GM10248 (cell line): ENCODE measurements at regions not wholly inside any gene's neighbourhood (a gene's known extent, or its start where the extent isn't known, plus 50 kb on each side); places are given as distances from the start of the nearest gene placed in this dataset.

ENCODE experiments used
- CTCF ChIA-PET: fragments of 300-600 bp; sonication (Branson Sonifier 250); formaldehyde crosslinking; extraction: SDS; loops from one replicate; lab custom pipeline; 2021; ENCODE audit warnings: antibody characterized with exemption; lab: Yijun Ruan, JAX
- POLR2A ChIA-PET: fragments of 350-650 bp; sonication (Branson Sonifier 250); formaldehyde crosslinking; extraction: SDS; loops from one replicate; lab custom pipeline; 2020; ENCODE audit warnings: antibody characterized with exemption; lab: Yijun Ruan, JAX
- DNase-seq: peaks from one replicate; pipeline ENCODE4 v3.0.0; 2012; ENCODE audit errors: extremely low spot score
- CTCF ChIP-seq: IDR thresholded peaks from 2 replicates; pipeline ENCODE4 v1.5.1; 2012; ENCODE audit warnings: mild to moderate bottlenecking, low read depth; ENCODE audit errors: extremely low read depth, missing control alignments, control extremely low read depth

- DNase-seq: no peak
- no peak for TF ChIP-seq CTCF
- ChIA-PET CTCF (interaction anchor here (3.8 kb wide), 1 partner anchor 27 kb away, joined by 15 read pairs; no protein-coding TSS in a partner anchor), POLR2A (no interaction called here)
These were observed 449.9 kb upstream of the MEX3C start for GRCh38 chr18:51647346-51647745.

- CTCF ChIA-PET: interaction anchor here (0.7 to 3.8 kb wide), 3 partner anchors 14 to 27 kb away, joined by 3 to 15 read pairs (median 9); no protein-coding TSS in a partner anchor
- TF ChIP-seq CTCF: no peak
- POLR2A ChIA-PET: no interaction called here
- DNase-seq: no peak
These were observed 450.5 kb upstream of the MEX3C start for GRCh38 chr18:51647942-51648341.

DNA sequence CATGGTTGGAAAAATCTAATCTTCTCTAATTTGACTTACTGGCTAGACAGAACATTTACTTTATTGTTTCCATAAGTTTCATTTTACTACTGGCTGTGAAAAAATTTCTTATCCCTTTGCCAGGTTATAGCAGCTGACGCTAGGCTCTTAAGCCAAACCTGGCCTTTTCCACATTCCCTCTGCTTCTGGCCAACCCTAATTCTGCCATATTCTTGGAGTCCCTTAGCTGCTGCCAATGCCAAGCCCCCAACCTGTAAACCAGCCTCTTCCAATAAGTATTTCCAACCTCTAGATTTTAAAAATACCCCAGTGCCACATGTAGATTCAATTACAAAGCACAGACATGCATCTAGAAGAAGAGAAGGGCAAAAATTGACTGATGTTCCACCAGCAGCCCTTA is 452.3 kb upstream of the MEX3C start:
- CTCF ChIA-PET: interaction anchor here (1.1 to 2.7 kb wide), 4 partner anchors 10 to 638 kb away, joined by 3 to 13 read pairs (median 4); no protein-coding TSS in a partner anchor
- POLR2A ChIA-PET: no interaction called here
- no peak for TF ChIP-seq CTCF
- DNase-seq: no peak

GRCh38 chr18:51651761-51652160 is 454.3 kb upstream of the MEX3C start:
- TF ChIP-seq CTCF: no peak
- ChIA-PET CTCF (interaction anchor here (2.4 to 2.7 kb wide), 2 partner anchors 16 to 31 kb away, joined by 8 to 13 read pairs; no protein-coding TSS in a partner anchor), POLR2A (no interaction called here)
- DNase-seq: no peak

GRCh38 chr18:51653507-51654213 is 456.2 kb upstream of the MEX3C start:
- CTCF ChIA-PET: no interaction called here
- POLR2A ChIA-PET: no interaction called here
- DNase-seq: no peak
- TF ChIP-seq CTCF: no peak

DNA sequence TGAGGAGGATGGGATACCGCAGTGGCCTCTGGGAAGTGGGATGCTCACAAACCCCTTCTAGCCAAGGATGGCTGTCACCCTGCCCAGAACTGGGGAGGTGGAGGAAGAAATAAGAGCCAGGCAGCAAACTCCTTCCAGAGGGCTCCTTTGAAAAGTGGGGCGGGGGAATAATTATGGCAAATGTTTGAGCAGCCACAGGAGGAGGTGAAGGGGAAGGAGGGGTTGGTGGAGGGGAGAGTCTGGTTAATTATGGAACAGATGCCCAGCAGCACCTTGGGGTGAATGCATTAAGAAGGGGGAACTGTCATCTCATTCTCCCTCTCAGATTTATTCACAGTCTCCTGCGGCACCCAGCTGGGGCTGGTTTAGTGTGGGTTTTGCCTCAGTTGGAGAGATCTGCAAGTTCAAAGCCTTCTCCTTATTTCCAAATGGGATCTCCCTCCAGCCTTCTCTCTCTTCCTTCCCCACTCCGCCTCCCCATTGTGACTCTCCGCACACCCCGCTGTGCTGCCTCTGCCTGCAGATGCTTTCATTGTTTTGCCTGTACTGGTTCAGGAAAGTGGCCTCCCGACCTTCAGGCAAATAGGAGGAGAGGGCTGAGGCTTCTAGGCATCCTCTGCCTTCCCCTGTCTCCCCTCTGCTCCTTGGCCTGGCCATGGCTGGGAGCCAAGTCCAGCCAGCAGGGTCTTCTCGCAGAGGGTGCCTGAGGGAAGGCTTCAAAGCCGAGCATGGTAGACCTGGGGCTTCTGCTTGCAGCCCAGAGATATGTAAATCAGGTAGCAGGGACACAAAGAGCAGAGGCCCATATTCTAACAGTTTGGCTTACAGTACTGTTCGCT is 457.2 kb upstream of the MEX3C start:
- ChIA-PET POLR2A (no interaction called here), CTCF (interaction anchor here (1.0 kb wide), 1 partner anchor 13 kb away, joined by 5 read pairs; no protein-coding TSS in a partner anchor)
- peak; percentile 46 for DNase-seq
- no peak for TF ChIP-seq CTCF
